ENCODE measurements at regions not wholly inside any gene's neighbourhood (a gene's known extent, or its start where the extent isn't known, plus 50 kb on each side); places are given as distances from the start of the nearest gene placed in this dataset.

GRCh38 chr5:125375143-125375542 lies 628.7 kb upstream of the ZNF608 start:
- TF ChIP-seq CTCF (conservative IDR thresholded peaks at IDR 0.05; ENCODE audit: low read length) (no peak), EZH2phosphoT487 (IDR thresholded peaks at IDR 0.05; ENCODE audit: borderline replicate concordance, low read depth, low read length) (no peak)
